Omental fat pad (tissue), 3 donors: ENCODE measurements at regions not wholly inside any gene's neighbourhood (a gene's known extent, or its start where the extent isn't known, plus 50 kb on each side); places are given as distances from the start of the nearest gene placed in this dataset.

Experiments
- ATAC-seq: fragments of 150-250 bp; one replicate; pipeline ENCODE4 v1.9.1; 2016; ENCODE audit warnings: mild to moderate bottlenecking, moderate library complexity; ENCODE audit not compliant: low FRiP score
- DNase-seq: peaks from one replicate; pipeline ENCODE4 v3.0.0-alpha.2; 2019; ENCODE audit warnings: low spot score
- TF ChIP-seq, protein P1 (sequence below), 3 donors: fragments of 450-650 bp; IDR thresholded peaks; one replicate each; pipeline ENCODE4 v1.5.1; 2016 to 2017; ENCODE audit warnings: antibody characterized with exemption in 3 of 3, mild to moderate bottlenecking in 3 of 3, moderate library complexity in 2 of 3

DNA sequence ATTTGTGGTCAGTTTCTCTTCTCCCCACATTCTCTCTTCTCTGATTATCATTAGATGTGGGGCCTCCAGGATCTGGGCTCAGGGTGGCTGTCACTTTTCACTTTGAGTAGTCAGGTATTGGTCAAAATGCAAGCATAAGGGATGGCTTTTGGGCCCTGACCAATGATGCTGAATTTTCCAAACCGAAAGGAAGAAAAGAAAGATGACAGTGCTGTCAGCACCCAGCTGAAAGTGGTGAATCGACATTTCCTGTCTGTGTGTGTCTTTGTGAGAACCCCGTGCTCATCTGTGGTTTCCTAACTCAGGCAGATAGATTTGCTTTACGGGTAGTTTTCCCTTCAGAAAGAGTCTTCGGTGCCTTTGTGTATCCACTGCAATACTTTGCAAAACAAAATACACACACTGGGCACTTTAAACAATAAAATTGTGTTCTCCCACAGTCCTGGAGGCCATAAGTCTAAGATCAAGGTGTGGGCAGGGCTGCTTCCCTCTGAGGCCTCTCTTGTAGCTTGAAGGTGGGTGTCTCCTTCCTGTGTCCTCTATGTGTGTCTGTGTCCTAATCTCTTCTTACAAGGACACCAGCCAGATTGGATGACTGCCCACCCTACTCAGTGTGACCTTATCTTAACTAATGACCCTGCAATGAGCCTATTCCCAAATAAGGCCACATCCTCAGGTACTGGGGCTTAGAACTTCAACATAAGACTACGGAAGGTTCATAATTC is 274.8 kb upstream of the AJAP1 start:
- DNase-seq, result no peak
- TF ChIP-seq, protein P1, sequence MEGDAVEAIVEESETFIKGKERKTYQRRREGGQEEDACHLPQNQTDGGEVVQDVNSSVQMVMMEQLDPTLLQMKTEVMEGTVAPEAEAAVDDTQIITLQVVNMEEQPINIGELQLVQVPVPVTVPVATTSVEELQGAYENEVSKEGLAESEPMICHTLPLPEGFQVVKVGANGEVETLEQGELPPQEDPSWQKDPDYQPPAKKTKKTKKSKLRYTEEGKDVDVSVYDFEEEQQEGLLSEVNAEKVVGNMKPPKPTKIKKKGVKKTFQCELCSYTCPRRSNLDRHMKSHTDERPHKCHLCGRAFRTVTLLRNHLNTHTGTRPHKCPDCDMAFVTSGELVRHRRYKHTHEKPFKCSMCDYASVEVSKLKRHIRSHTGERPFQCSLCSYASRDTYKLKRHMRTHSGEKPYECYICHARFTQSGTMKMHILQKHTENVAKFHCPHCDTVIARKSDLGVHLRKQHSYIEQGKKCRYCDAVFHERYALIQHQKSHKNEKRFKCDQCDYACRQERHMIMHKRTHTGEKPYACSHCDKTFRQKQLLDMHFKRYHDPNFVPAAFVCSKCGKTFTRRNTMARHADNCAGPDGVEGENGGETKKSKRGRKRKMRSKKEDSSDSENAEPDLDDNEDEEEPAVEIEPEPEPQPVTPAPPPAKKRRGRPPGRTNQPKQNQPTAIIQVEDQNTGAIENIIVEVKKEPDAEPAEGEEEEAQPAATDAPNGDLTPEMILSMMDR (IDR thresholded peaks at IDR 0.05), result no peak
- ATAC-seq, result no peak

- no peak for ATAC-seq
These were observed 273.7 kb upstream of the AJAP1 start for GRCh38 chr1:4380564-4381168.

DNA sequence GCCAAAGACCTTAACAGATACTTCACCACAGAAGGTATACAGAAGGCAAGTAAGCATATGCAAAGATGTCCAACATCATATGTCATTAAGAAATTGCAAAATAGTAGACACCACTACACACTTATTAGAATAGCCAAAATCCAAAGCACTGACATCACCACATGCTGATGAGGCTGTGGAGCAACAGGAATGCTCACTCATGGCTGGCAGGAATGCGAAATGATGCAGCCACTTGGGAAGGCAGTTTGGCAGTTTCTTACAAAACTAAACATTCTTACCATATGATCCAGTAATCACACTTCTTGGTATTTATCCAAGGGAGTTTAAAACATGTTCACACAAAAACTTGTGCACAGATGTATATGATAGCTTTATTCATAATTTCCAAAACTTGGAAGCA is 261.2 kb upstream of the AJAP1 start:
- TF ChIP-seq, protein P1 (IDR thresholded peaks at IDR 0.05), result no peak
- ATAC-seq, result no peak

More at GRCh38 chr1:4380564-4381168, 273.7 kb upstream of the AJAP1 start:
- TF ChIP-seq, protein P1 (IDR thresholded peaks at IDR 0.05), result no peak
- DNase-seq, result no peak

DNA sequence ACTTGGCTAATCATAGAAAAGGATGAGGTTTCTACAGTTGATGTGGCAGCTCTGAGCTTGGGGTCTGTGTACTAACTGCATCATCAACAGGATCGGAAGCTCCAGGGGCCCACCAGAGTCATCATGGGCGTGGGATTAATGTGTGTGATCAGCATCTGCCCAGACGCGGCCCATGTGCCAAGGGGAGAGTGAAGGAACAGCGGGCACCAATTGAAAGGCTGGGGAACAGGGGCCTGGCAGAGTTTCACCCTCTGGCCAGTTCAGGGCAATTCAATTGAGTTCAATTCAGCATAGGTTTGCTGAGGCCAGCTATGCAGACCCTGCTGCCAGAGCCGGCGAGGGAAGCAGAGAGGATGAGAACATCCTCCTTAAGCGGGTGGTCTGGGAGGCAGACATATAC is 260.0 kb upstream of the AJAP1 start:
- TF ChIP-seq, protein P1 (IDR thresholded peaks at IDR 0.05), result no peak
- DNase-seq (no peak), ATAC-seq (no peak)

More for the DNA sequence above, 261.2 kb upstream of the AJAP1 start:
- DNase-seq, result no peak

DNA sequence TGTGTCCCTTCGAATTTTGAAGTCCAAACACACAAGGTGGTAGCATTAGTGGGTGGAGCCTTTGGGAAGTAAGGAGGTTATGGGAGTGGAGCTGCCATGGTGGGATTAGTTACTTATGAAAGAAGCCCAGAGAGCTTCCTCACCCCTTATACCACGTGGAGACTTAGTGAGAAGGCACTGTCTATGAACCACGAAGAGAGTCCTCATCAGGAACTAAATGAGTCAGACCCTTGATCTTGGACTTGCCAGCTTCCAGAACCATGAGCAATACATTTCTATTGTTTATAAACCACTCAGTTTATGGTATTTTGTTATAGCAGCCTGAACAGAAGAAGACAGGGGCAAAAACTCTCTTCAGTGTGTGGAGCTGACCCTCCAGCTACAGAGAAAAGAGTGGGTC is 259.3 kb upstream of the AJAP1 start:
- DNase-seq (no peak), ATAC-seq (no peak)
- TF ChIP-seq, protein P1 (IDR thresholded peaks at IDR 0.05), result no peak

DNA sequence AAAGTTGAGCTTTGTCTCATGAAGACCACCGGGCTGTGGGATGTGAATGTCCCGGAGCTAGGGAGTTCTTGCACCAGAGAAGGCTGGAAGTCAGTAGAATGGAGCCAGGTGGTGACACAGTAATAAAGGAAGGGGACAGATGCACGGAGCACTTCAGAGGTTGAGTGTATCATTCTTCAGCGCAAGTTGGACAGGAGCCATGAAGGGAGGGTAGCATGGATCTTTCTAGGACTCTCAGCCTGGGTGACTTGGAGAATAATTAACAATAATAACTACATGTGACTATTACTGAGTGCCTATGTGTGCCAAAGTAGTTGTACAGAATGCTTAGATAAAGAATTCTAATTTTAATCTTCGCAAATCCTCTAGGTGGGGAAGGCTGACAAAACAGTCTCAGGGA is 258.7 kb upstream of the AJAP1 start:
- TF ChIP-seq, protein P1 (IDR thresholded peaks at IDR 0.05), result no peak
- ATAC-seq (no peak), DNase-seq (no peak)

DNA sequence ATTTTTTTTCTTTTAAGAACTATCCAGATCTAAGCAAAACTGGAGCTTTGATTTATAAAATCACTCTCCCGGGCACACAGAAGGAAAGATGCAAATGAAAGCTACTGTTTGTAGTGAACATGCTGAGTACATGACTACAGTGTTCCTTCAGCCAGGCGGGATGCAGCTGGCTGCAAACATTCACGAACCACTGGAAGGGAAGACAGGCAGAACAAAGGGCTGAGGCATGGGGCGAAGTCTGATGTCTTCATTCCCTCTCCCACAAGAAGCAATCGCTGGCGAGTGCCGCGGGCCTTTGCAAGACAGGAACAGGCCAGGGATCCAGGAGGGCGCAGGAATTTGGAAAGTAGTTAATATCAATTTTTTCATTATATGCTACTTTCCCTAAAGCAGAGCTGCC is 257.9 kb upstream of the AJAP1 start:
- TF ChIP-seq, protein P1 (IDR thresholded peaks at IDR 0.05), result no peak
- DNase-seq (no peak), ATAC-seq (no peak)
